GM23248 (cell line): ENCODE measurements at regions not wholly inside any gene's neighbourhood (a gene's known extent, or its start where the extent isn't known, plus 50 kb on each side); places are given as distances from the start of the nearest gene placed in this dataset.

ENCODE experiments used
- DNase-seq: peaks from one replicate; pipeline ENCODE4 v3.0.0-alpha.2; 2015
- H2AFZ ChIP-seq: fragments of 200-600 bp; sonication (generic); 2 replicates; pipeline ENCODE4 v1.6.1; 2016; ENCODE audit warnings: antibody characterized with exemption
- H3F3A ChIP-seq: fragments of 200-600 bp; sonication (generic); 2 replicates; pipeline ENCODE4 v1.6.1; 2016; ENCODE audit warnings: mild to moderate bottlenecking, antibody characterized with exemption, mixed run types; ENCODE audit not compliant: insufficient read depth
- H3K27ac ChIP-seq: fragments of 200-600 bp; sonication (generic); 2 replicates; pipeline ENCODE4 v1.5.1; 2016; ENCODE audit warnings: mild to moderate bottlenecking
- H3K27me3 ChIP-seq: fragments of 200-600 bp; sonication (generic); replicated peaks from 2 replicates; pipeline ENCODE4 v1.6.1; 2016; ENCODE audit warnings: mild to moderate bottlenecking; ENCODE audit not compliant: insufficient read depth
- H3K36me3 ChIP-seq: fragments of 200-600 bp; sonication (generic); 2 replicates; pipeline ENCODE4 v1.6.1; 2016; ENCODE audit warnings: low read depth, mild to moderate bottlenecking
- H3K4me1 ChIP-seq: fragments of 200-600 bp; sonication (generic); 2 replicates; pipeline ENCODE4 v1.6.1; 2016; ENCODE audit warnings: mild to moderate bottlenecking; ENCODE audit not compliant: insufficient read depth
- H3K4me2 ChIP-seq: fragments of 200-600 bp; sonication (generic); one replicate; pipeline ENCODE4 v1.6.1; 2016; ENCODE audit warnings: mild to moderate bottlenecking; ENCODE audit not compliant: unreplicated experiment
- H3K4me3 ChIP-seq: fragments of 200-600 bp; sonication (generic); 2 replicates; pipeline ENCODE4 v1.5.1; 2016; ENCODE audit warnings: mild to moderate bottlenecking
- H3K79me2 ChIP-seq: fragments of 200-600 bp; sonication (generic); 2 replicates; pipeline ENCODE4 v1.6.1; 2016; ENCODE audit warnings: mild to moderate bottlenecking; ENCODE audit not compliant: insufficient read depth
- H3K9ac ChIP-seq: fragments of 200-600 bp; sonication (generic); 2 replicates; pipeline ENCODE4 v1.6.1; 2016; ENCODE audit warnings: mild to moderate bottlenecking
- H3K9me2 ChIP-seq: fragments of 200-600 bp; sonication (generic); 2 replicates; pipeline ENCODE4 v1.6.1; 2016; ENCODE audit warnings: mixed run types, mild to moderate bottlenecking, moderate library complexity; ENCODE audit not compliant: insufficient read depth
- H3K9me3 ChIP-seq: fragments of 200-600 bp; sonication (generic); one replicate; pipeline ENCODE4 v1.6.1; 2017; ENCODE audit warnings: low read depth
- H4K20me1 ChIP-seq: fragments of 200-600 bp; sonication (generic); 2 replicates; pipeline ENCODE4 v1.6.0; 2016; ENCODE audit not compliant: insufficient read depth
- EZH2 ChIP-seq: fragments of 200-600 bp; sonication (generic); IDR thresholded peaks from 2 replicates; pipeline ENCODE4 v1.6.1; 2018; ENCODE audit warnings: antibody characterized with exemption, mild to moderate bottlenecking; ENCODE audit not compliant: insufficient read depth, poor library complexity, severe bottlenecking
- EZH2phosphoT487 ChIP-seq: fragments of 200-600 bp; sonication (generic); IDR thresholded peaks from 2 replicates; pipeline ENCODE4 v1.6.1; 2018; ENCODE audit warnings: antibody characterized with exemption, moderate library complexity, mild to moderate bottlenecking, low read depth; ENCODE audit not compliant: insufficient read depth
- WGBS, 2 experiments: methylation state at CpG; one replicate each; pipeline ENCODE4 v1.1.6; 2015 to 2017; ENCODE audit warnings: low lambda C conversion rate in 2 of 2, low coverage in 1 of 2; ENCODE audit errors: missing lambda C conversion rate in 2 of 2; 5-methylcytosine and 5-hydroxymethylcytosine counted together
- in situ Hi-C: fragments of 300-500 bp; cut with MboI; formaldehyde crosslinking; loops from 2 replicates; pipeline ENCODE4 v1.15.0; 2020

- in situ Hi-C loops, result no loop called here
- no peaks in the 10 kb centered on the region for H3K9me3 ChIP-seq
- H3K9ac ChIP-seq, result no peak overlapping the region
- WGBS, 2 experiments, result 21 to 22% methylated on average over 9 of the region's 9 CpGs
- no peak for TF ChIP-seq EZH2
- TF ChIP-seq EZH2phosphoT487, result no peak
- H3F3A ChIP-seq, result no peaks in the 10 kb centered on the region
- no peaks in the 10 kb centered on the region for H3K4me1 ChIP-seq
- H3K4me3 ChIP-seq, result no peak overlapping the region
- no peak overlapping the region for H2AFZ ChIP-seq
- no peaks in the 10 kb centered on the region for H3K36me3 ChIP-seq
- no peak overlapping the region for H3K4me2 ChIP-seq
- no peaks in the 10 kb centered on the region for H3K9me2 ChIP-seq
- no peak overlapping the region for H3K27ac ChIP-seq
- no peak for DNase-seq
- H3K79me2 ChIP-seq, result no peaks in the 10 kb centered on the region
- H3K27me3 ChIP-seq, result no peaks in the 10 kb centered on the region
- no peaks in the 10 kb centered on the region for H4K20me1 ChIP-seq
These were observed 214.5 kb upstream of the PLD5 start for GRCh38 chr1:242738702-242739645.

GRCh38 chr1:242736611-242737010, 212.1 kb upstream of the PLD5 start:
- Histone ChIP-seq H3K79me2 (no peaks in the 10 kb centered on the region), H3K4me3 (no peak overlapping the region), H3K36me3 (no peaks in the 10 kb centered on the region), H3K9ac (no peak overlapping the region), H3K27me3 (no peaks in the 10 kb centered on the region), H3K9me3 (no peaks in the 10 kb centered on the region), H3F3A (no peaks in the 10 kb centered on the region), H3K4me2 (no peak overlapping the region), H2AFZ (no peak overlapping the region), H3K9me2 (no peaks in the 10 kb centered on the region), H3K27ac (no peak overlapping the region), H3K4me1 (no peaks in the 10 kb centered on the region), H4K20me1 (no peaks in the 10 kb centered on the region)
- TF ChIP-seq EZH2 (no peak), EZH2phosphoT487 (no peak)
- no peak for DNase-seq
- in situ Hi-C loops, result no loop called here
- 10 to 11% methylated on average over 1 of the region's 1 CpG for WGBS, 2 experiments

- Histone ChIP-seq H3K4me3 (no peak overlapping the region), H3K27ac (no peak overlapping the region), H2AFZ (no peak overlapping the region), H3K36me3 (no peaks in the 10 kb centered on the region), H3F3A (no peaks in the 10 kb centered on the region), H3K9ac (no peak overlapping the region), H3K9me3 (peaks cover 3% of the 10 kb centered on the region), H3K9me2 (no peaks in the 10 kb centered on the region), H3K79me2 (no peaks in the 10 kb centered on the region), H4K20me1 (no peaks in the 10 kb centered on the region), H3K27me3 (no peaks in the 10 kb centered on the region), H3K4me1 (no peaks in the 10 kb centered on the region), H3K4me2 (no peak overlapping the region)
- no peak for DNase-seq
- no peak for TF ChIP-seq EZH2
- no peak for TF ChIP-seq EZH2phosphoT487
- in situ Hi-C loops, result no loop called here
These were observed 210.8 kb upstream of the PLD5 start for GRCh38 chr1:242735323-242735722.

- H3K9me2 ChIP-seq, result no peaks in the 10 kb centered on the region
- no peak overlapping the region for H3K4me3 ChIP-seq
- TF ChIP-seq EZH2phosphoT487 (no peak), EZH2 (no peak)
- in situ Hi-C loops, result no loop called here
- H3K4me2 ChIP-seq, result no peak overlapping the region
- no peak for DNase-seq
- no peaks in the 10 kb centered on the region for H3K4me1 ChIP-seq
- no peaks in the 10 kb centered on the region for H3K79me2 ChIP-seq
- H3K36me3 ChIP-seq, result no peaks in the 10 kb centered on the region
- no peak overlapping the region for H3K9ac ChIP-seq
- H3K9me3 ChIP-seq, result peaks cover 3% of the 10 kb centered on the region
- no peak overlapping the region for H2AFZ ChIP-seq
- H4K20me1 ChIP-seq, result no peaks in the 10 kb centered on the region
- H3F3A ChIP-seq, result no peaks in the 10 kb centered on the region
- no peak overlapping the region for H3K27ac ChIP-seq
- H3K27me3 ChIP-seq, result no peaks in the 10 kb centered on the region
These were observed 206.9 kb upstream of the PLD5 start for GRCh38 chr1:242731446-242731845.
